Neuronal stem cell (in vitro differentiated cells): ENCODE measurements at regions not wholly inside any gene's neighbourhood (a gene's known extent, or its start where the extent isn't known, plus 50 kb on each side); places are given as distances from the start of the nearest gene placed in this dataset.

Experiments
- DNase-seq: peaks from one replicate; pipeline ENCODE4 v3.0.0-alpha.2; 2013; ENCODE audit warnings: low spot score
- H2AFZ ChIP-seq: one replicate; pipeline ENCODE4 v1.6.1; 2013; ENCODE audit warnings: mild to moderate bottlenecking, low read length, inconsistent platforms
- H2AK5ac ChIP-seq: 2 replicates; pipeline ENCODE4 v1.6.1; 2013; ENCODE audit warnings: low read depth, mild to moderate bottlenecking, inconsistent platforms, low read length, moderate library complexity, mixed read lengths
- H2BK120ac ChIP-seq: 2 replicates; pipeline ENCODE4 v1.6.1; 2013; ENCODE audit warnings: low read depth, mild to moderate bottlenecking, inconsistent platforms, low read length, moderate library complexity, mixed read lengths
- H2BK12ac ChIP-seq: one replicate; pipeline ENCODE4 v1.6.1; 2013; ENCODE audit warnings: low read length, inconsistent platforms
- H2BK15ac ChIP-seq: 2 replicates; pipeline ENCODE4 v1.6.1; 2013; ENCODE audit warnings: mild to moderate bottlenecking, low read length, inconsistent platforms, mixed read lengths
- H2BK5ac ChIP-seq: one replicate; pipeline ENCODE4 v1.6.1; 2013; ENCODE audit warnings: inconsistent platforms, mild to moderate bottlenecking, low read length, moderate library complexity
- H3K14ac ChIP-seq: one replicate; pipeline ENCODE4 v1.6.1; 2013; ENCODE audit warnings: low read length, inconsistent platforms
- H3K18ac ChIP-seq: 2 replicates; pipeline ENCODE4 v1.6.1; 2013; ENCODE audit warnings: low read length, inconsistent platforms
- H3K23ac ChIP-seq: 2 replicates; pipeline ENCODE4 v1.6.1; 2013; ENCODE audit warnings: low read depth, mild to moderate bottlenecking, mixed read lengths, low read length, inconsistent platforms; ENCODE audit not compliant: poor library complexity
- H3K27ac ChIP-seq: replicated peaks from 3 replicates; pipeline ENCODE4 v1.5.1; 2013; ENCODE audit warnings: low read length, inconsistent platforms
- H3K27me3 ChIP-seq, 3 experiments: 2 replicates each; pipeline ENCODE4 v1.6.1; 2013; ENCODE audit warnings: low read length in 3 of 3, mild to moderate bottlenecking in 2 of 3, inconsistent platforms in 1 of 3, low read depth in 1 of 3, mixed read lengths in 1 of 3, moderate library complexity in 1 of 3; ENCODE audit not compliant: control insufficient read depth in 3 of 3, insufficient read depth in 3 of 3
- H3K36me3 ChIP-seq, 2 donors: replicated peaks in 1 of 2; 2 replicates each; pipeline ENCODE4 v1.6.1; 2013; ENCODE audit warnings: low read length in 2 of 2; ENCODE audit not compliant: control insufficient read depth in 2 of 2, insufficient read depth in 2 of 2
- H3K4ac ChIP-seq: 2 replicates; pipeline ENCODE4 v1.6.1; 2013; ENCODE audit warnings: inconsistent platforms, mild to moderate bottlenecking, low read length, moderate library complexity
- H3K4me1 ChIP-seq, 2 donors: 1 replicate in 1 of 2; 2 replicates in 1 of 2; pipeline ENCODE4 v1.6.1; 2013; ENCODE audit warnings: low read length in 2 of 2, low read depth in 1 of 2; ENCODE audit not compliant: control insufficient read depth in 2 of 2, insufficient read depth in 1 of 2
- H3K4me2 ChIP-seq: one replicate; pipeline ENCODE4 v1.6.1; 2013; ENCODE audit warnings: mild to moderate bottlenecking, low read length, inconsistent platforms; ENCODE audit not compliant: insufficient read depth, poor library complexity, severe bottlenecking
- H3K4me3 ChIP-seq, 2 donors: 2 replicates each; pipeline ENCODE4 v1.5.1; 2013; ENCODE audit warnings: low read length in 2 of 2, mild to moderate bottlenecking in 2 of 2, inconsistent platforms in 1 of 2, moderate library complexity in 1 of 2
- H3K79me1 ChIP-seq: one replicate; pipeline ENCODE4 v1.6.1; 2013; ENCODE audit warnings: low read depth, mild to moderate bottlenecking, inconsistent platforms, low read length, moderate library complexity
- H3K9ac ChIP-seq: one replicate; pipeline ENCODE4 v1.6.1; 2013; ENCODE audit warnings: mild to moderate bottlenecking, low read depth, low read length, inconsistent platforms; ENCODE audit not compliant: poor library complexity
- H3K9me3 ChIP-seq, 2 donors: replicated peaks in 1 of 2; 2 replicates each; pipeline versions ENCODE3 to v1.6.1; 2013; ENCODE audit warnings: low read length in 2 of 2, mild to moderate bottlenecking in 2 of 2, inconsistent platforms in 1 of 2, low read depth in 1 of 2, mixed read lengths in 1 of 2, moderate library complexity in 1 of 2; ENCODE audit not compliant: control insufficient read depth in 2 of 2, insufficient read depth in 1 of 2
- H4K8ac ChIP-seq: one replicate; pipeline ENCODE4 v1.6.1; 2013; ENCODE audit warnings: low read depth, mild to moderate bottlenecking, inconsistent platforms, low read length, moderate library complexity
- H4K91ac ChIP-seq: one replicate; pipeline ENCODE4 v1.6.1; 2013; ENCODE audit warnings: low read length, low read depth, mild to moderate bottlenecking, inconsistent platforms; ENCODE audit not compliant: poor library complexity
- WGBS, 2 donors: extraction: QIAGEN DNeasy Blood & Tissue Kit; methylation state at CpG; one replicate each; pipeline ENCODE4 v1.1.7; 2013; ENCODE audit warnings: missing lambda C conversion rate in 2 of 2, mixed read lengths in 1 of 2; ENCODE audit not compliant: insufficient read length in 2 of 2, insufficient replicate concordance in 1 of 2; ENCODE audit errors: extremely low coverage in 2 of 2; 5-methylcytosine and 5-hydroxymethylcytosine counted together

DNA sequence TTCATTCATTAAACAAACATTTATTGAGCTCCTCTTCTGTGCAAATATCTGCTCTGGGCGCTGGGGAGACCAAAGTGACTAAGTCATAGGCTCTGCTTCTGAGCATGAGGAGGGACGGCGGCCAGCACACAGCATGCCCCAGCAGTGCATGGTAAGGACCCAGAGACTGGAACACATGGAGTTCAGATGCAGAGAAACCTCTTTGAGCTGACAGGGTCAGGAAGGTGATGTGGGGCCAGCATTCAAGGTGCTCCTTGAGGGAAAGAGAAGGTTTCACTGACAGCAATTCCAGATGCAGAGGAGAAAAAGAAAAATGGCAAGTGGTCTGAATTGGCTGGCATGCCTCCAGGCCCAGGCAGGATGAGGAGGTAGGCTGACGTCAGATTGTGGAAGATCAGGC, 234.5 kb downstream of the UACA start:
- Histone ChIP-seq H3K9me3 (no peaks in the 10 kb centered on the region), H4K8ac (no peak overlapping the region), H3K18ac (no peak overlapping the region), H3K23ac (no peak overlapping the region), H3K4ac (no peak overlapping the region), H3K27me3 (peaks cover 0 to 5% (median 0%) of the 10 kb centered on the region in 3 experiments), H2BK120ac (no peak overlapping the region), H3K4me2 (no peak overlapping the region), H2BK5ac (no peak overlapping the region), H2AK5ac (no peak overlapping the region), H2BK15ac (no peak overlapping the region), H3K9ac (no peak overlapping the region), H3K27ac (no peak overlapping the region), H4K91ac (no peak overlapping the region), H3K79me1 (no peaks in the 10 kb centered on the region), H3K14ac (no peak overlapping the region), H3K4me1 (peaks cover 0 to 2% of the 10 kb centered on the region in 2 donors), H2AFZ (no peak overlapping the region), H3K36me3 (no peaks in the 10 kb centered on the region), H3K4me3 (no peak overlapping the region), H2BK12ac (no peak overlapping the region)
- WGBS, 2 donors: no CpG with 5 or more reads among the region's 4 CpGs
- no peak for DNase-seq

DNA sequence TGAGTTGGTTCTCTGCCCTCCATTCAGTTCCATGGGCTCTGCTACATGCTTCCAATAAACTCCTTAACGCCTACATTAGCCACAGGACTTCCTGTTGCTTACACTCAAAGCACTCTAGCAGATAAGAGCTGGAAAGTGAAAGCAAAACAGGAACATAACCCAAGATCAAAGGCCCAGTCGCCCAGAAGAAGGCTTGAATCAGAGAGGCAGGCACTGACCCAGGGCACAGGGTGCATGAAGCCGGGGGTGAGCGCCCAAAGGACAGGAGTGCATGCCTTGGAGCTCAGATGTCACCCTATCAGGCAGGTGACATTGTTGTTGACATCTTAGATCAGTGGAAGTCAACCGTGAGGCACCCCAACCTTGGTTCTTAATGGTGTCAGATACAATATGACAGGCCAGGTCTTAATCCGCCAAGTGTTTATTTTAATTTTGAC, 235.1 kb downstream of the UACA start:
- Histone ChIP-seq H3K27ac (no peak overlapping the region), H3K4me2 (no peak overlapping the region), H2BK15ac (no peak overlapping the region), H3K14ac (no peak overlapping the region), H3K4ac (no peak overlapping the region), H2BK12ac (no peak overlapping the region), H3K18ac (no peak overlapping the region), H3K4me1 (peaks cover 0 to 2% of the 10 kb centered on the region in 2 donors), H3K9ac (no peak overlapping the region), H3K79me1 (no peaks in the 10 kb centered on the region), H4K8ac (no peak overlapping the region), H2BK5ac (no peak overlapping the region), H3K27me3 (peaks cover 0 to 5% (median 0%) of the 10 kb centered on the region in 3 experiments), H2BK120ac (no peak overlapping the region), H3K23ac (no peak overlapping the region), H3K4me3 (no peak overlapping the region), H3K9me3 (no peaks in the 10 kb centered on the region), H2AK5ac (no peak overlapping the region), H4K91ac (no peak overlapping the region), H3K36me3 (no peaks in the 10 kb centered on the region), H2AFZ (no peak overlapping the region)
- WGBS, 2 donors: no CpG with 5 or more reads among the region's 6 CpGs
- no peak for DNase-seq

DNA sequence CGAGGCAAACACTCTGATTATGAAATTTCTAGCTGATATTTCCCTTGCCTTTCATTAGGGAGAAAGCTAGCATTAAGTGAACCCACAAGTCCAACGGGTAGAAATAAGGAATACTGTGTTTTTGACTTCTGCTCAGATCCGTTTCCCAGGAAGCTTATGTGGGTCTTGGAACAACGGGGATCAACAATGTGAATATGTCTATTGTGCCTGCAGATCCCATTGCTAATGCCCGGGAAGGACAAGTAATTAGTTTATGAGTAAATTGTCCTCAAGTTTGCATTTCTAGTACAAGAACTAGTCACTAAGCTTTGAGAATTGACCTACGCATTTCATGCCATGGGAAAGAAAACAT, 236.4 kb downstream of the UACA start:
- Histone ChIP-seq H3K27me3 (peaks cover 0 to 5% (median 0%) of the 10 kb centered on the region in 3 experiments), H3K4me3 (no peak overlapping the region), H2BK120ac (no peak overlapping the region), H3K9ac (no peak overlapping the region), H3K9me3 (no peaks in the 10 kb centered on the region), H3K4me1 (peaks cover 0 to 2% of the 10 kb centered on the region in 2 donors), H2BK12ac (no peak overlapping the region), H3K36me3 (no peaks in the 10 kb centered on the region), H3K18ac (no peak overlapping the region), H2BK15ac (no peak overlapping the region), H3K14ac (no peak overlapping the region), H4K91ac (no peak overlapping the region), H3K23ac (no peak overlapping the region), H3K4me2 (no peak overlapping the region), H2AFZ (no peak overlapping the region), H3K4ac (no peak overlapping the region), H3K27ac (no peak overlapping the region), H3K79me1 (no peaks in the 10 kb centered on the region), H2AK5ac (no peak overlapping the region), H2BK5ac (no peak overlapping the region), H4K8ac (no peak overlapping the region)
- DNase-seq: no peak
- no CpG with 5 or more reads among the region's 6 CpGs for WGBS, 2 donors

DNA sequence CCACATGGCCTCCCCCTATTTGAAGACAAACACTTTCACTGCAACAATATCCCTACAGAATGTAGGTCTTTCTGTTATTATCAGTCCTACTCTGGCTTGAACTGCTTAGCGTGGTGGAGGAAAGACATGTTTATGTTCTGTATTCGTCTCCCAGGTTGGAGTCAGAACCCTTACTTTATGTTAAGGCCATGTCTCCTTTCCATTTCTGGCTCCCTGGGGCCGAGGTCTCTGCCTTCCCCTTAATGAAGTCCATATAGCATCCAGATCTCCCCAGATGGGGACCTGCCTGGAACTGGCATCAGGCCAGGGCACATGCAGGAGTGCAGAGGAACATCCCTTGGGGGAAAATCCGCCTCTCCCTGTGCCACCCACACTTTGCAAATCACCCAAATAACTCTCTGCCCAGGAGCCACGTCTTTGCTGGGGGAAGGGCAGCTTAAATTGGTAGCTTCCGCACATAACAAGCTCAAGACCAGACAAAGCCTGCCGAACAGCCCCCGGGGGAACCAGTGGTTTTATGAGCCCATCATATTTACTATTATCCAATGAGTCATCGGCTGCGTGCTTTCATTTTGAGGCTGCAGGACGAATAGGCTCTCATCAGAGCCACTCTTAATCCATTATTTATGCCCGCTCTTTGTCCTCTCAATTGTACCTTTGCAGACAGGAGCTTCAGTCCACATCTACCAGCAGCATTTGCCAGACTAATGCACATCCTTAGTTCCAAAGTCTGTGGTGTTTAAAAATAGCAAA, 237.0 kb downstream of the UACA start:
- Histone ChIP-seq H3K36me3 (no peaks in the 10 kb centered on the region), H2AFZ (no peak overlapping the region), H3K4me1 (peaks cover 0 to 2% of the 10 kb centered on the region in 2 donors), H4K8ac (no peak overlapping the region), H3K27ac (no peak overlapping the region), H2BK120ac (no peak overlapping the region), H3K79me1 (peaks cover 2% of the 10 kb centered on the region), H3K4me2 (no peak overlapping the region), H2AK5ac (no peak overlapping the region), H3K4me3 (no peak overlapping the region), H4K91ac (no peak overlapping the region), H3K14ac (no peak overlapping the region), H2BK12ac (no peak overlapping the region), H3K27me3 (peaks cover 0 to 5% (median 0%) of the 10 kb centered on the region in 3 experiments), H3K23ac (no peak overlapping the region), H3K4ac (no peak overlapping the region), H3K18ac (no peak overlapping the region), H3K9ac (no peak overlapping the region), H2BK5ac (no peak overlapping the region), H2BK15ac (no peak overlapping the region), H3K9me3 (no peaks in the 10 kb centered on the region)
- WGBS, 2 donors: no CpG with 5 or more reads among the region's 12 CpGs
- no peak for DNase-seq
